ENCODE measurements at regions not wholly inside any gene's neighbourhood (a gene's known extent, or its start where the extent isn't known, plus 50 kb on each side); places are given as distances from the start of the nearest gene placed in this dataset.
A peak's percentile ranks its signal among the peaks of the same experiment; 100 is the strongest.

GRCh38 chr21:17066006-17066405 is 446.8 kb upstream of the CXADR start:
- no peak overlapping the region for H3K9ac ChIP-seq (ENCODE audit: low read depth, low read length)

GRCh38 chr21:17071093-17071492 is 441.8 kb upstream of the CXADR start:
- Histone ChIP-seq H3K4me3 (ENCODE audit: low read length) (no peak overlapping the region), H3K9me3 (ENCODE audit: insufficient read depth, low read depth, low read length) (no peaks in the 10 kb centered on the region), H3K36me3 (ENCODE audit: insufficient read depth, low read depth, low read length) (no peaks in the 10 kb centered on the region), H3K4me1 (ENCODE audit: insufficient read depth, low read length) (no peaks in the 10 kb centered on the region; the same call in 1 of the 2 replicates), H3K9ac (ENCODE audit: low read depth, low read length) (no peak overlapping the region), H3K27ac (ENCODE audit: low read length) (no peak overlapping the region), H3K27me3 (ENCODE audit: insufficient read depth, low read length) (no peaks in the 10 kb centered on the region)

More at GRCh38 chr21:17066006-17066405, 446.8 kb upstream of the CXADR start:
- no peak overlapping the region for H3K4me3 ChIP-seq (ENCODE audit: low read length)
- no peaks in the 10 kb centered on the region for H3K36me3 ChIP-seq (ENCODE audit: insufficient read depth, low read depth, low read length)
- no peaks in the 10 kb centered on the region for H3K9me3 ChIP-seq (ENCODE audit: insufficient read depth, low read depth, low read length)
- no peaks in the 10 kb centered on the region; the same call in 1 of the 2 replicates for H3K4me1 ChIP-seq (ENCODE audit: insufficient read depth, low read length)
- no peak overlapping the region for H3K27ac ChIP-seq (ENCODE audit: low read length)
- no peaks in the 10 kb centered on the region for H3K27me3 ChIP-seq (ENCODE audit: insufficient read depth, low read length)

- Histone ChIP-seq H3K36me3 (ENCODE audit: insufficient read depth, low read depth, low read length) (no peaks in the 10 kb centered on the region), H3K9ac (ENCODE audit: low read depth, low read length) (no peak overlapping the region), H3K4me3 (ENCODE audit: low read length) (no peak overlapping the region), H3K27me3 (ENCODE audit: insufficient read depth, low read length) (no peaks in the 10 kb centered on the region), H3K27ac (ENCODE audit: low read length) (no peak overlapping the region), H3K9me3 (ENCODE audit: insufficient read depth, low read depth, low read length) (no peaks in the 10 kb centered on the region), H3K4me1 (ENCODE audit: insufficient read depth, low read length) (no peaks in the 10 kb centered on the region)
These were observed 431.6 kb upstream of the CXADR start for GRCh38 chr21:17081193-17081592.

GRCh38 chr21:17082843-17083483 is 429.9 kb upstream of the CXADR start:
- Histone ChIP-seq H3K9me3 (ENCODE audit: insufficient read depth, low read depth, low read length) (no peaks in the 10 kb centered on the region), H3K9ac (ENCODE audit: low read depth, low read length) (no peak overlapping the region), H3K27me3 (ENCODE audit: insufficient read depth, low read length) (no peaks in the 10 kb centered on the region), H3K27ac (ENCODE audit: low read length) (no peak overlapping the region), H3K36me3 (ENCODE audit: insufficient read depth, low read depth, low read length) (no peaks in the 10 kb centered on the region), H3K4me1 (ENCODE audit: insufficient read depth, low read length) (no peaks in the 10 kb centered on the region), H3K4me3 (ENCODE audit: low read length) (no peak overlapping the region)

- no peak overlapping the region for H3K4me3 ChIP-seq (ENCODE audit: low read length)
- H3K36me3 ChIP-seq (ENCODE audit: insufficient read depth, low read depth, low read length), result no peaks in the 10 kb centered on the region
These were observed 427.1 kb upstream of the CXADR start for GRCh38 chr21:17085707-17086106.

GRCh38 chr21:17088500-17088899 is 424.3 kb upstream of the CXADR start:
- H3K27ac ChIP-seq (ENCODE audit: low read length), result no peak overlapping the region
- no peaks in the 10 kb centered on the region for H3K27me3 ChIP-seq (ENCODE audit: insufficient read depth, low read length)
- H3K9me3 ChIP-seq (ENCODE audit: insufficient read depth, low read depth, low read length), result no peaks in the 10 kb centered on the region
- no peak overlapping the region for H3K4me3 ChIP-seq (ENCODE audit: low read length)
- no peaks in the 10 kb centered on the region for H3K36me3 ChIP-seq (ENCODE audit: insufficient read depth, low read depth, low read length)
- no peak overlapping the region for H3K9ac ChIP-seq (ENCODE audit: low read depth, low read length)
- H3K4me1 ChIP-seq (ENCODE audit: insufficient read depth, low read length), result peaks cover 4% of the 10 kb centered on the region; the same call in 1 of the 2 replicates

More at GRCh38 chr21:17085707-17086106, 427.1 kb upstream of the CXADR start:
- Histone ChIP-seq H3K27me3 (ENCODE audit: insufficient read depth, low read length) (no peaks in the 10 kb centered on the region), H3K9me3 (ENCODE audit: insufficient read depth, low read depth, low read length) (no peaks in the 10 kb centered on the region), H3K27ac (ENCODE audit: low read length) (no peak overlapping the region), H3K9ac (ENCODE audit: low read depth, low read length) (no peak overlapping the region), H3K4me1 (ENCODE audit: insufficient read depth, low read length) (peaks cover 4% of the 10 kb centered on the region; the same call in 1 of the 2 replicates)

- Histone ChIP-seq H3K4me3 (ENCODE audit: low read length) (no peak overlapping the region), H3K36me3 (ENCODE audit: insufficient read depth, low read depth, low read length) (no peaks in the 10 kb centered on the region), H3K9me3 (ENCODE audit: insufficient read depth, low read depth, low read length) (no peaks in the 10 kb centered on the region), H3K4me1 (ENCODE audit: insufficient read depth, low read length) (peaks cover 4% of the 10 kb centered on the region; the same call in 1 of the 2 replicates), H3K27me3 (ENCODE audit: insufficient read depth, low read length) (no peaks in the 10 kb centered on the region), H3K27ac (ENCODE audit: low read length) (no peak overlapping the region), H3K9ac (ENCODE audit: low read depth, low read length) (no peak overlapping the region)
These were observed 423.8 kb upstream of the CXADR start for GRCh38 chr21:17089091-17089491.

GRCh38 chr21:17101696-17102095 is 411.1 kb upstream of the CXADR start:
- Histone ChIP-seq H3K4me1 (ENCODE audit: insufficient read depth, low read length) (no peaks in the 10 kb centered on the region), H3K36me3 (ENCODE audit: insufficient read depth, low read depth, low read length) (no peaks in the 10 kb centered on the region), H3K4me3 (ENCODE audit: low read length) (no peak overlapping the region), H3K27ac (ENCODE audit: low read length) (no peak overlapping the region), H3K9me3 (ENCODE audit: insufficient read depth, low read depth, low read length) (peaks cover 7% of the 10 kb centered on the region), H3K9ac (ENCODE audit: low read depth, low read length) (no peak overlapping the region), H3K27me3 (ENCODE audit: insufficient read depth, low read length) (no peaks in the 10 kb centered on the region)

GRCh38 chr21:17105932-17106331 is 406.9 kb upstream of the CXADR start:
- Histone ChIP-seq H3K27ac (ENCODE audit: low read length) (no peak overlapping the region), H3K4me3 (ENCODE audit: low read length) (no peak overlapping the region), H3K4me1 (ENCODE audit: insufficient read depth, low read length) (no peaks in the 10 kb centered on the region), H3K27me3 (ENCODE audit: insufficient read depth, low read length) (no peaks in the 10 kb centered on the region), H3K9ac (ENCODE audit: low read depth, low read length) (no peak overlapping the region), H3K36me3 (ENCODE audit: insufficient read depth, low read depth, low read length) (no peaks in the 10 kb centered on the region), H3K9me3 (ENCODE audit: insufficient read depth, low read depth, low read length) (peaks cover 7% of the 10 kb centered on the region)

- Histone ChIP-seq H3K4me3 (ENCODE audit: low read length) (peak overlapping the region; percentile 8; the same call in 1 of the 2 replicates), H3K9ac (ENCODE audit: low read depth, low read length) (no peak overlapping the region), H3K4me1 (ENCODE audit: insufficient read depth, low read length) (peaks cover 22% of the 10 kb centered on the region; the same call in 1 of the 2 replicates), H3K36me3 (ENCODE audit: insufficient read depth, low read depth, low read length) (no peaks in the 10 kb centered on the region), H3K9me3 (ENCODE audit: insufficient read depth, low read depth, low read length) (no peaks in the 10 kb centered on the region; the same call in 1 of the 2 replicates), H3K27ac (ENCODE audit: low read length) (no peak overlapping the region), H3K27me3 (ENCODE audit: insufficient read depth, low read length) (no peaks in the 10 kb centered on the region)
These were observed 398.8 kb upstream of the CXADR start for GRCh38 chr21:17114045-17114444.

- H3K4me3 ChIP-seq (ENCODE audit: low read length), result no peak overlapping the region
- peaks cover 24% of the 10 kb centered on the region; the same call in 1 of the 2 replicates for H3K4me1 ChIP-seq (ENCODE audit: insufficient read depth, low read length)
- no peaks in the 10 kb centered on the region for H3K9me3 ChIP-seq (ENCODE audit: insufficient read depth, low read depth, low read length)
- H3K27me3 ChIP-seq (ENCODE audit: insufficient read depth, low read length), result no peaks in the 10 kb centered on the region
- no peak overlapping the region for H3K9ac ChIP-seq (ENCODE audit: low read depth, low read length)
- no peaks in the 10 kb centered on the region for H3K36me3 ChIP-seq (ENCODE audit: insufficient read depth, low read depth, low read length)
- H3K27ac ChIP-seq (ENCODE audit: low read length), result no peak overlapping the region
These were observed 394.0 kb upstream of the CXADR start for GRCh38 chr21:17118638-17119384.
